ENCODE measurements at regions not wholly inside any gene's neighbourhood (a gene's known extent, or its start where the extent isn't known, plus 50 kb on each side); places are given as distances from the start of the nearest gene placed in this dataset.

- no peak for TF ChIP-seq SNRNP70 (optimal IDR thresholded peaks at IDR 0.05; ENCODE audit: low read depth, low read length)
- no peak for TF ChIP-seq HNRNPLL (IDR thresholded peaks at IDR 0.05; ENCODE audit: low read depth, low read length, poor library complexity, severe bottlenecking)
- no peak for TF ChIP-seq CTCF (IDR thresholded peaks at IDR 0.05 in 2 of 3, conservative IDR thresholded peaks at IDR 0.05 in 1 of 3; ENCODE audit: insufficient read depth in 2 of 3, low read depth in 1 of 3, low read length in 3 of 3)
- TF ChIP-seq HES1 (IDR thresholded peaks at IDR 0.05; ENCODE audit: low read depth), result no peak
- TF ChIP-seq AFF4 (CRISPR knock-in tag; IDR thresholded peaks at IDR 0.05), result no peak
- no peak for TF ChIP-seq TARDBP (IDR thresholded peaks at IDR 0.05)
- TF ChIP-seq POLR2A (conservative IDR thresholded peaks at IDR 0.05), result no peak
Observed at GRCh38 chr4:72629540-72629939, 60.5 kb upstream of the ADAMTS3 start.
